Transverse colon (tissue), 4 donors: ENCODE measurements at regions not wholly inside any gene's neighbourhood (a gene's known extent, or its start where the extent isn't known, plus 50 kb on each side); places are given as distances from the start of the nearest gene placed in this dataset.

Experiments used
- CTCF ChIP-seq, 5 experiments: fragments of 200-600 bp in 3 of 5; fragments of 450-650 bp in 2 of 5; sonication (generic) in 3 of 5; IDR thresholded peaks; 1 replicate in 2 of 5; 2 replicates in 3 of 5; pipeline ENCODE4 v1.5.1; 2016 to 2017; ENCODE audit warnings: antibody characterized with exemption in 5 of 5, inconsistent platforms in 3 of 5, mild to moderate bottlenecking in 2 of 5, moderate library complexity in 1 of 5
- EP300 ChIP-seq: sonication (generic); formaldehyde crosslinking; IDR thresholded peaks from one replicate; pipeline ENCODE4 v1.6.1; 2017; ENCODE audit warnings: antibody characterized with exemption, low read depth
- POLR2AphosphoS5 ChIP-seq, 3 donors: sonication (generic); formaldehyde crosslinking; IDR thresholded peaks; one replicate each; pipeline ENCODE4 v1.6.1; 2016; ENCODE audit warnings: antibody characterized with exemption in 3 of 3

- TF ChIP-seq CTCF (IDR thresholded peaks at IDR 0.05) (no peak), POLR2AphosphoS5 (IDR thresholded peaks at IDR 0.05) (no peak), EP300 (no peak)
Measured at GRCh38 chr9:22374051-22374450, 72.6 kb upstream of the DMRTA1 start.
